Right lobe of liver (tissue), 6 donors: ENCODE measurements at regions not wholly inside any gene's neighbourhood (a gene's known extent, or its start where the extent isn't known, plus 50 kb on each side); places are given as distances from the start of the nearest gene placed in this dataset.
A peak's percentile ranks its signal among the peaks of the same experiment; 100 is the strongest.
"Not testable (repeated sequence)": the region's sequence is repeated elsewhere in the genome, so short reads cannot be mapped to it uniquely, and the experiment has no call there.

Experiments
- ATAC-seq, 4 donors: fragments of 200-7000 bp; cut with Tn5 transposase; one replicate each; pipeline ENCODE4 v1.9.1; 2020; ENCODE audit warnings: mild to moderate bottlenecking in 4 of 4, moderate library complexity in 4 of 4
- DNase-seq, 3 donors: peaks; one replicate each; pipeline ENCODE4 v3.0.0-alpha.2; 2020
- H3K27ac ChIP-seq, 3 donors: fragments of 200-600 bp; one replicate each; pipeline ENCODE4 v1.8.0; 2022
- H3K27me3 ChIP-seq, 2 donors: fragments of 200-600 bp; one replicate each; pipeline ENCODE4 v1.8.0; 2022
- H3K36me3 ChIP-seq, 4 donors: fragments of 200-600 bp; sonication (generic) in 1 of 4; one replicate each; pipeline versions ENCODE4 v1.5.1 to v1.8.0; 2017 to 2022; ENCODE audit warnings: control low read depth in 1 of 4
- H3K4me1 ChIP-seq, 4 donors: fragments of 200-600 bp; sonication (generic) in 1 of 4; one replicate each; pipeline versions ENCODE4 v1.5.1 to v1.8.0; 2017 to 2022; ENCODE audit warnings: control low read depth in 1 of 4
- H3K4me3 ChIP-seq, 3 donors: fragments of 200-600 bp; one replicate each; pipeline ENCODE4 v1.8.0; 2022
- H3K9me3 ChIP-seq, 4 donors: fragments of 200-600 bp; sonication (generic) in 1 of 4; one replicate each; pipeline versions ENCODE4 v1.5.1 to v1.8.0; 2017 to 2022; ENCODE audit warnings: control low read depth in 1 of 4
- POLR2A ChIP-seq: fragments of 450-650 bp; IDR thresholded peaks from one replicate; pipeline ENCODE4 v1.6.1; 2017; ENCODE audit warnings: antibody characterized with exemption, mild to moderate bottlenecking
- WGBS: methylation state at CpG from one replicate; pipeline ENCODE4 v1.1.6; 2018; ENCODE audit warnings: low coverage, low lambda C conversion rate; ENCODE audit not compliant: insufficient coverage; ENCODE audit errors: missing lambda C conversion rate; 5-methylcytosine and 5-hydroxymethylcytosine counted together
- intact Hi-C, 2 donors: fragments of 100-400 bp; cut with DNase I; formaldehyde crosslinking; loops; one replicate each; pipeline versions ENCODE4 v1.11.2 to v1.14.1; 2022
- TF ChIP-seq, protein P1 (sequence below), 4 donors: fragments of 200-600 bp in 3 of 4; fragments of 450-650 bp in 1 of 4; IDR thresholded peaks; one replicate each; pipeline versions ENCODE4 v1.5.1 to v1.8.0; 2016 to 2022; ENCODE audit warnings: antibody characterized with exemption in 4 of 4, mild to moderate bottlenecking in 2 of 4
- donor health status: DM: no; HTN: yes; CAD: no.
- donor health status: DM: no; HTN: no; CAD: no.
- donor health status: DM: no; HTN: no; CAD: no.
- donor health status: DM: no; HTN: yes; CAD: no.
- donor health status: DM: no; HTN: yes; CAD: no.

DNA sequence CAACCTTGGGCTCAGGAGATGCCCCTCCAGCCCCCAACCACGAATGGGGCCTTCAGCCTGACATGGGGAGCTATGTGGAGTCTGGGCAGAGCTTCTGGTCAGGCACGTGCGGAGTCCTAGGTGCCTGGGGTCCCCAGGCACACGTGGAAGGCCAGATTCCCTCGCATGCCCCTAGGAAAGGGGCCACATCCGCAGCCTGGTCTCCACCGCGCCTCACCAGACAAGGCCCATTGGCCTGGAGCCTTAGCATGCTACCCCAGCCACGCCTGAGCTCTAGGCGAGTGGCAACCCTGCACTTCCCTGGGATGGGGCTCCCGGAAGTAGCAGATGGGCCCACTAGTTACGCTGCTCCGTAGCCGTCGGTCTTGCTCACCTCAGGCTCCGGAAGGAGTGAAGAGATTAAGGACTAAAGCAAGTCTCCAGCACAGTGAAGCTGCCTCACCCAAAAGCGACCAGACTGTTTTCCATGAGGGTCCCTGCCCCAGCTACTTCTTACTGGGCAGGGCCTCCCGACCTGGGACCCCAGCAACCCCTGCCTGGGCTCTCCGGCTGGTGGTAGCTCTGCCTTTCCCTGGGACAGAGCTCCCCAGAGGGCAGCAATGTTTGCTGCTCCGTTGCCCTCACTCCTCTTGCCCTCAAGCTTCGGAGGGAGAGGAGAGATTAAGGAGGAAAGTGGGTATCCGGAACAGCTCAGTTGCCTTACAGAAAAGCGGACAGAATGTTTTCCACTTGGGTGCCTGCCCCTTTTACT lies 93.2 kb upstream of the IMPG1 start:
- Histone ChIP-seq H3K27me3 (no peaks in the 10 kb centered on the region), H3K27ac (no peak overlapping the region), H3K9me3 (no peaks in the 10 kb centered on the region), H3K36me3 (no peaks in the 10 kb centered on the region), H3K4me1 (no peaks in the 10 kb centered on the region), H3K4me3 (no peak overlapping the region)
- 80% methylated on average over 1 of the region's 23 CpGs for WGBS
- ATAC-seq (peak in 1 of 4 donors; percentile 34), DNase-seq (peak in 1 of 3 donors; percentile 47)
- TF ChIP-seq, protein P1, sequence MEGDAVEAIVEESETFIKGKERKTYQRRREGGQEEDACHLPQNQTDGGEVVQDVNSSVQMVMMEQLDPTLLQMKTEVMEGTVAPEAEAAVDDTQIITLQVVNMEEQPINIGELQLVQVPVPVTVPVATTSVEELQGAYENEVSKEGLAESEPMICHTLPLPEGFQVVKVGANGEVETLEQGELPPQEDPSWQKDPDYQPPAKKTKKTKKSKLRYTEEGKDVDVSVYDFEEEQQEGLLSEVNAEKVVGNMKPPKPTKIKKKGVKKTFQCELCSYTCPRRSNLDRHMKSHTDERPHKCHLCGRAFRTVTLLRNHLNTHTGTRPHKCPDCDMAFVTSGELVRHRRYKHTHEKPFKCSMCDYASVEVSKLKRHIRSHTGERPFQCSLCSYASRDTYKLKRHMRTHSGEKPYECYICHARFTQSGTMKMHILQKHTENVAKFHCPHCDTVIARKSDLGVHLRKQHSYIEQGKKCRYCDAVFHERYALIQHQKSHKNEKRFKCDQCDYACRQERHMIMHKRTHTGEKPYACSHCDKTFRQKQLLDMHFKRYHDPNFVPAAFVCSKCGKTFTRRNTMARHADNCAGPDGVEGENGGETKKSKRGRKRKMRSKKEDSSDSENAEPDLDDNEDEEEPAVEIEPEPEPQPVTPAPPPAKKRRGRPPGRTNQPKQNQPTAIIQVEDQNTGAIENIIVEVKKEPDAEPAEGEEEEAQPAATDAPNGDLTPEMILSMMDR (IDR thresholded peaks at IDR 0.05) = no peak
- TF ChIP-seq POLR2A = no peak
- intact Hi-C loops = no loop called here

DNA sequence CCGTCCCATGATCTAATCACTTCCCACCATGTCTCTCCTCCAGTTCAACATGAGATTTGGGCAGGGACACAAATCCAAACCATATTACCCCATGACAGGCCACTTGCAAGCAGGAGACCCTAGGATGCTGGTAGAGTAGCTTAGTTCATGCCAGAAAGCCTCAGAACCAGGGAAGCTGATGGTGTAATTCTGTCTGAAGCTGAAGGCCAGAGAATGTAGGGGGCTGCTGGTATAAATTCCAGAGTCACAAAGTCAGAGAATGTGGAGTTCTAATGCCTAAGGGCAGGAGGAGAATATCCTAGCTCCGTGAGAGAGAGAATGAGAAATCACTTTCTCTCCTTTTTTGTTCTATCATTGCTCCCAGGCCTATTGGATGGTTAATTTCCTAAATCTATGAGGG lies 90.3 kb upstream of the IMPG1 start:
- no peak for TF ChIP-seq POLR2A
- TF ChIP-seq, protein P1 (IDR thresholded peaks at IDR 0.05) = no peak
- ATAC-seq (no peak), DNase-seq (no peak)
- H3K4me1 ChIP-seq = no peaks in the 10 kb centered on the region
- intact Hi-C loops = no loop called here
- no peaks in the 10 kb centered on the region for H3K9me3 ChIP-seq
- no peaks in the 10 kb centered on the region for H3K36me3 ChIP-seq
- no peak overlapping the region for H3K4me3 ChIP-seq
- no peaks in the 10 kb centered on the region for H3K27me3 ChIP-seq
- H3K27ac ChIP-seq = no peak overlapping the region
- WGBS = 56% methylated on average over 1 of the region's 2 CpGs

DNA sequence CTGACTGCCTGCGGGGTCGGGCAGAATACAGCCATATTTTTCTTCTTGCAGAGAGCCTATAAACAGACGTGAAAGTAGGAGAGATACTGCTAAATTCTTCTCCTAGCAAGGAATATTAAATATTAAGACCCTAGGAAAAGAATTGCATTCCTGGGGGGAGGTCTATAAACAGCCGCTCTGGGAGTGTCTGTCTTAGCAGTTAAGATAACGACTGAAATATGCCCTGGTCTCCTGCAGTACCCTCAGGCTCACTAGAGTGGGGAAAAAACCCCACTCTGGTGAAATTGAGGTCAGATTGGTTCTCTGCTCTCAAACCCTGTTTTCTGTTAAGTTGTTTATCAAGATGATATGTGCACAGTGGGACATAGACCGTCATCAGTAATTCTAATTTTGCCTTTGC lies 85.3 kb upstream of the IMPG1 start:
- intact Hi-C loops, H3K4me1 ChIP-seq, DNase-seq, H3K4me3 ChIP-seq, H3K36me3 ChIP-seq, H3K9me3 ChIP-seq, H3K27me3 ChIP-seq, H3K27ac ChIP-seq, ATAC-seq: not testable (repeated sequence)
- 61% methylated on average over 6 of the region's 6 CpGs for WGBS

DNA sequence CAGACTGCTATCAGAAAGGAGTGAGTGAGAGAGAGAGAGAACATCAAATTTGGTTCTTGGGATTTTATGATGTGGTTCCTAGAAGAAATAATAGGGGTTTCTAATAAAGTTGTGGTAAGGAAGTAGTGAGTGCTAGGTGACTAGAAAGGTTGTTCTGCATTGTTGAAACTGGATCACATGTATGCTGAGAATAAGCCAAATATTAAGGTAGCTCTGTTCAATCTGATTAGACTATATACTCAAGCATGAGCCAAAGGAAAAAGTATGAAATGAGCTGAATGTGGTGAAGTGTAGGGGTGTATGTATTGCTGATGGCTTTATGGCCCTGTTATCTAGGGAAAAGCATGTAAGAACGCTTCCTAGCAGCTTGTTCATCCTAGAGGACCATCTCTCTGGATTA lies 63.0 kb upstream of the IMPG1 start:
- no peaks in the 10 kb centered on the region for H3K36me3 ChIP-seq
- ATAC-seq = no peak
- H3K27ac ChIP-seq = no peak overlapping the region
- TF ChIP-seq, protein P1 (IDR thresholded peaks at IDR 0.05) = no peak
- no peak for TF ChIP-seq POLR2A
- no peaks in the 10 kb centered on the region for H3K27me3 ChIP-seq
- H3K9me3 ChIP-seq = no peaks in the 10 kb centered on the region
- DNase-seq = no peak
- no peaks in the 10 kb centered on the region for H3K4me1 ChIP-seq
- 18% methylated on average over 1 of the region's 1 CpG for WGBS
- intact Hi-C loops = no loop called here
- no peak overlapping the region for H3K4me3 ChIP-seq

DNA sequence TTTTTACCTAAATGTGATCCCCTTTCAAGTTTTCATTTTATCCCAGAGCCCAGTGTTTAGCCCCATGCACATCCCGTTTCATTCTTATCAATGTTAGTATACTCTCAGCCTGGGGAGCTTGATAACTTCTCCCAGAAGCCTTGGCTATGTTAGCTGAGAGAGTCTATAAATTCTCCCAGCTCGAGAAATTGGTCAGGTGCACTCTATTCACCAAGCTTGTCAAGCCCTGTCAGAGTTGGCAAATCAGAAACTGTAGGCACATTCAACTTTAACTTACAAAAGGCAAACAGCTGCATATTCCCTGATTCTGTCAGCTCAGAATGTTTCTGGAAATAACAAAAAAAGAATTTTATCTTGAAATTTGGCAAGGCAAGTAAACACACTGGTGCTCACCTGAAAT lies 62.2 kb upstream of the IMPG1 start:
- TF ChIP-seq, protein P1 (IDR thresholded peaks at IDR 0.05) = no peak
- no peak for TF ChIP-seq POLR2A
- Histone ChIP-seq H3K27ac (no peak overlapping the region), H3K9me3 (no peaks in the 10 kb centered on the region), H3K36me3 (no peaks in the 10 kb centered on the region), H3K4me3 (no peak overlapping the region), H3K27me3 (no peaks in the 10 kb centered on the region), H3K4me1 (no peaks in the 10 kb centered on the region)
- intact Hi-C loops = no loop called here
- no peak for ATAC-seq
- 0% methylated on average over 1 of the region's 2 CpGs for WGBS
- DNase-seq = no peak
